ENCODE measurements at regions not wholly inside any gene's neighbourhood (a gene's known extent, or its start where the extent isn't known, plus 50 kb on each side); places are given as distances from the start of the nearest gene placed in this dataset.

- DNase-seq (ENCODE audit: low spot score): no peak
Observed at GRCh38 chr10:3723766-3724165, 61.2 kb downstream of the KLF6 start.

GRCh38 chr10:3720228-3721019 is 64.6 kb downstream of the KLF6 start:
- DNase-seq (ENCODE audit: low spot score): no peak

GRCh38 chr10:3719024-3719843 is 65.8 kb downstream of the KLF6 start:
- no peak for DNase-seq (ENCODE audit: low spot score)

- DNase-seq (ENCODE audit: low spot score): no peak
Observed at GRCh38 chr10:3716093-3716492, 68.9 kb downstream of the KLF6 start.

- DNase-seq (ENCODE audit: low spot score): no peak
Observed at GRCh38 chr10:3714967-3715366, 70.0 kb downstream of the KLF6 start.

GRCh38 chr10:3714531-3714930 is 70.5 kb downstream of the KLF6 start:
- no peak for DNase-seq (ENCODE audit: low spot score)

- no peak for DNase-seq (ENCODE audit: low spot score)
Observed at GRCh38 chr10:3712707-3713106, 72.3 kb downstream of the KLF6 start.

GRCh38 chr10:3711918-3712317 is 73.1 kb downstream of the KLF6 start:
- DNase-seq (ENCODE audit: low spot score): no peak

- DNase-seq (ENCODE audit: low spot score): no peak
Observed at GRCh38 chr10:3710764-3711163, 74.2 kb downstream of the KLF6 start.

GRCh38 chr10:3709456-3710060 is 75.5 kb downstream of the KLF6 start:
- no peak for DNase-seq (ENCODE audit: low spot score)

- DNase-seq (ENCODE audit: low spot score): no peak
Observed at GRCh38 chr10:3708852-3709251, 76.2 kb downstream of the KLF6 start.

GRCh38 chr10:3704565-3705325 is 80.3 kb downstream of the KLF6 start:
- no peak for DNase-seq (ENCODE audit: low spot score)

- no peak for DNase-seq (ENCODE audit: low spot score)
Observed at GRCh38 chr10:3702569-3702968, 82.4 kb downstream of the KLF6 start.

- no peak for DNase-seq (ENCODE audit: low spot score)
Observed at GRCh38 chr10:3702056-3702546, 82.9 kb downstream of the KLF6 start.

GRCh38 chr10:3701491-3701890 is 83.5 kb downstream of the KLF6 start:
- no peak for DNase-seq (ENCODE audit: low spot score)

- DNase-seq (ENCODE audit: low spot score): no peak
Observed at GRCh38 chr10:3700531-3701076, 84.4 kb downstream of the KLF6 start.

GRCh38 chr10:3699916-3700315 is 85.1 kb downstream of the KLF6 start:
- DNase-seq (ENCODE audit: low spot score): no peak

GRCh38 chr10:3698312-3698711 is 86.7 kb downstream of the KLF6 start:
- no peak for DNase-seq (ENCODE audit: low spot score)

- no peak for DNase-seq (ENCODE audit: low spot score)
Observed at GRCh38 chr10:3693698-3694080, 91.3 kb downstream of the KLF6 start.

GRCh38 chr10:3693022-3693697 is 91.8 kb downstream of the KLF6 start:
- no peak for DNase-seq (ENCODE audit: low spot score)

- no peak for DNase-seq (ENCODE audit: low spot score)
Observed at GRCh38 chr10:3692387-3692999, 92.5 kb downstream of the KLF6 start.

Data from NAMALWA (cell line).